Right lobe of liver (tissue), 4 donors: ENCODE measurements at regions not wholly inside any gene's neighbourhood (a gene's known extent, or its start where the extent isn't known, plus 50 kb on each side); places are given as distances from the start of the nearest gene placed in this dataset.

ENCODE experiments used
- POLR2A ChIP-seq: fragments of 450-650 bp; IDR thresholded peaks from one replicate; pipeline ENCODE4 v1.6.1; 2017; ENCODE audit warnings: antibody characterized with exemption, mild to moderate bottlenecking
- TF ChIP-seq, protein P1 (sequence below), 4 donors: fragments of 200-600 bp in 3 of 4; fragments of 450-650 bp in 1 of 4; IDR thresholded peaks; one replicate each; pipeline versions ENCODE4 v1.5.1 to v1.8.0; 2016 to 2022; ENCODE audit warnings: antibody characterized with exemption in 4 of 4, mild to moderate bottlenecking in 2 of 4
- donor health status: DM: no; HTN: no; CAD: no.
- donor health status: DM: no; HTN: no; CAD: no.
- donor health status: DM: no; HTN: yes; CAD: no.

DNA sequence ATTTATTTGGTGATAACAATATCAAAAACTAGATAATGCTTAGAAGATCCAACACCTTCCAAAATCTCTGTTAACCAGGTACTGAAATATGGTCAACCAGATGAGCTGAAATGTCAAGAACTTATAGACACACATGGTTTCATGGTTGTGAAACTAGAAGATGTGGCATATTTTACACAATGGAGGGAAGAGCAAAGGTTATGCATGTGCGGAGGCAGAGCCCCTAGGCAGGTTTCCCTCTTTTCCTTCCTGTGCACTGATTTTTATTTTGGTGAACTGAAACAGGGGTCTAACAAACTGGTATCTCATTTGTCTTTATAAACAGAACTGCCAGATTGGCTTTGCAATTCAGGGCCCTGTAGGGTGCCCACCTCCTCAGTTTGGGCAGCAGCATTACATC lies 91.6 kb downstream of the PRL start:
- TF ChIP-seq POLR2A: no peak
- TF ChIP-seq, protein P1, sequence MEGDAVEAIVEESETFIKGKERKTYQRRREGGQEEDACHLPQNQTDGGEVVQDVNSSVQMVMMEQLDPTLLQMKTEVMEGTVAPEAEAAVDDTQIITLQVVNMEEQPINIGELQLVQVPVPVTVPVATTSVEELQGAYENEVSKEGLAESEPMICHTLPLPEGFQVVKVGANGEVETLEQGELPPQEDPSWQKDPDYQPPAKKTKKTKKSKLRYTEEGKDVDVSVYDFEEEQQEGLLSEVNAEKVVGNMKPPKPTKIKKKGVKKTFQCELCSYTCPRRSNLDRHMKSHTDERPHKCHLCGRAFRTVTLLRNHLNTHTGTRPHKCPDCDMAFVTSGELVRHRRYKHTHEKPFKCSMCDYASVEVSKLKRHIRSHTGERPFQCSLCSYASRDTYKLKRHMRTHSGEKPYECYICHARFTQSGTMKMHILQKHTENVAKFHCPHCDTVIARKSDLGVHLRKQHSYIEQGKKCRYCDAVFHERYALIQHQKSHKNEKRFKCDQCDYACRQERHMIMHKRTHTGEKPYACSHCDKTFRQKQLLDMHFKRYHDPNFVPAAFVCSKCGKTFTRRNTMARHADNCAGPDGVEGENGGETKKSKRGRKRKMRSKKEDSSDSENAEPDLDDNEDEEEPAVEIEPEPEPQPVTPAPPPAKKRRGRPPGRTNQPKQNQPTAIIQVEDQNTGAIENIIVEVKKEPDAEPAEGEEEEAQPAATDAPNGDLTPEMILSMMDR (IDR thresholded peaks at IDR 0.05): no peak
